Nephron (organoid): ENCODE measurements at regions not wholly inside any gene's neighbourhood (a gene's known extent, or its start where the extent isn't known, plus 50 kb on each side); places are given as distances from the start of the nearest gene placed in this dataset.

Source experiments
- H3K27ac Mint-ChIP-seq, 3 experiments: 2 replicates each; pipeline ENCODE4 v1.8.0; 2020; ENCODE audit warnings: mixed read lengths in 3 of 3, mild to moderate bottlenecking in 2 of 3, moderate library complexity in 1 of 3
- H3K27me3 Mint-ChIP-seq: 2 replicates; pipeline ENCODE4 v1.8.0; 2021; ENCODE audit warnings: low read depth, mild to moderate bottlenecking, moderate library complexity, mixed read lengths
- H3K36me3 Mint-ChIP-seq: 2 replicates; pipeline ENCODE4 v1.8.0; 2020; ENCODE audit warnings: low read depth, mixed read lengths
- H3K4me1 Mint-ChIP-seq: 2 replicates; pipeline ENCODE4 v1.8.0; 2020; ENCODE audit warnings: mixed read lengths
- H3K4me3 Mint-ChIP-seq, 3 experiments: 2 replicates each; pipeline ENCODE4 v1.8.0; 2020; ENCODE audit warnings: mild to moderate bottlenecking in 3 of 3, mixed read lengths in 3 of 3, moderate library complexity in 2 of 3
- H3K9me3 Mint-ChIP-seq: 2 replicates; pipeline ENCODE4 v1.8.0; 2020; ENCODE audit warnings: mixed read lengths
- TF ChIP-seq, protein P1 (sequence below), 3 experiments: fragments of 200-600 bp; sonication (generic); IDR thresholded peaks; one replicate each; pipeline ENCODE4 v1.5.0; 2021; ENCODE audit warnings: antibody characterized with exemption in 3 of 3; ENCODE audit not compliant: unreplicated experiment in 3 of 3

DNA sequence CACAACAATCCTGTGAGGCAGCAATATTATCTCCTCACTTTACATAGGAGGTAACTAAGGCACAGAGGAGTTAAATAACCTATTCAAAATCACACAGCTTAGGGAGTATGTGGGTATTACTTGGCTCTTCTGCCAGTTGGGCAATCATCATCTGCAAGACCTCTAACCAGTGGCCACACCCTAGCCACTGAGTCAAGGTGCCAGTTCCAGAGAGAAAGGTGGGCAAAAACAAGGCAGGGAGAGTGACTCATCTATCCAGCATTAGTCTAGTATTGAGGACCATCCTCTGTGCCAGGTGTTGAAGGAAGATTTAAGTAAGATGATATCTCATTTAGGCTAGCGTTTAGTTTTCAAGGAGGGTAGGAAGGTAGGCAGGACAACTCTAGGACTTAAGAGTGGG is 113.9 kb upstream of the EOLA2 start:
- peaks cover 3% of the 10 kb centered on the region for H3K27me3 Mint-ChIP-seq
- peaks cover 4% of the 10 kb centered on the region for H3K9me3 Mint-ChIP-seq
- TF ChIP-seq, protein P1, sequence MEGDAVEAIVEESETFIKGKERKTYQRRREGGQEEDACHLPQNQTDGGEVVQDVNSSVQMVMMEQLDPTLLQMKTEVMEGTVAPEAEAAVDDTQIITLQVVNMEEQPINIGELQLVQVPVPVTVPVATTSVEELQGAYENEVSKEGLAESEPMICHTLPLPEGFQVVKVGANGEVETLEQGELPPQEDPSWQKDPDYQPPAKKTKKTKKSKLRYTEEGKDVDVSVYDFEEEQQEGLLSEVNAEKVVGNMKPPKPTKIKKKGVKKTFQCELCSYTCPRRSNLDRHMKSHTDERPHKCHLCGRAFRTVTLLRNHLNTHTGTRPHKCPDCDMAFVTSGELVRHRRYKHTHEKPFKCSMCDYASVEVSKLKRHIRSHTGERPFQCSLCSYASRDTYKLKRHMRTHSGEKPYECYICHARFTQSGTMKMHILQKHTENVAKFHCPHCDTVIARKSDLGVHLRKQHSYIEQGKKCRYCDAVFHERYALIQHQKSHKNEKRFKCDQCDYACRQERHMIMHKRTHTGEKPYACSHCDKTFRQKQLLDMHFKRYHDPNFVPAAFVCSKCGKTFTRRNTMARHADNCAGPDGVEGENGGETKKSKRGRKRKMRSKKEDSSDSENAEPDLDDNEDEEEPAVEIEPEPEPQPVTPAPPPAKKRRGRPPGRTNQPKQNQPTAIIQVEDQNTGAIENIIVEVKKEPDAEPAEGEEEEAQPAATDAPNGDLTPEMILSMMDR (IDR thresholded peaks at IDR 0.05; ENCODE audit: unreplicated experiment in 3 of 3): no peak
- no peak overlapping the region for H3K4me3 Mint-ChIP-seq
- H3K36me3 Mint-ChIP-seq: no peaks in the 10 kb centered on the region
- H3K4me1 Mint-ChIP-seq: no peaks in the 10 kb centered on the region
- H3K27ac Mint-ChIP-seq: no peak overlapping the region

DNA sequence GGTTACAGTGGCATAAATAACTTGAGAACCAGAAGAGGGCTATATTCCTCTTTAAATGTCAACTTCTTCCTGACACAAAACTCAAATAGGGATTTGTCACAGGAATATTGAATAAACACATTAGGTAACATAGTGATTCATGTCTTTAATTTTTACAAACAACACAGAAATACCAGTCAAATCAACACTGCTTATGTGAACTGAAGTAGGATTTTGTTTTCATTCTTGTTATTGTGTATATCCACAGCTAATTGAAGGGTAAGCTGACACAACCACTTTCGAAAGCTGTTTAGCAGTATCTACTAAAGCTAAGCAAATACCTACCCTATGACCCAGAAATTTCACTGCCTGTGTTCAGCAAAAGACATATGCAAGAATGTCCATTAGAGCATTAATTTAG is 120.4 kb upstream of the EOLA2 start:
- Mint-ChIP-seq H3K27ac (no peak overlapping the region), H3K27me3 (peaks cover 2% of the 10 kb centered on the region), H3K9me3 (peaks cover 2% of the 10 kb centered on the region), H3K4me3 (no peak overlapping the region), H3K4me1 (no peaks in the 10 kb centered on the region), H3K36me3 (no peaks in the 10 kb centered on the region)
- TF ChIP-seq, protein P1 (IDR thresholded peaks at IDR 0.05; ENCODE audit: unreplicated experiment in 3 of 3): no peak

DNA sequence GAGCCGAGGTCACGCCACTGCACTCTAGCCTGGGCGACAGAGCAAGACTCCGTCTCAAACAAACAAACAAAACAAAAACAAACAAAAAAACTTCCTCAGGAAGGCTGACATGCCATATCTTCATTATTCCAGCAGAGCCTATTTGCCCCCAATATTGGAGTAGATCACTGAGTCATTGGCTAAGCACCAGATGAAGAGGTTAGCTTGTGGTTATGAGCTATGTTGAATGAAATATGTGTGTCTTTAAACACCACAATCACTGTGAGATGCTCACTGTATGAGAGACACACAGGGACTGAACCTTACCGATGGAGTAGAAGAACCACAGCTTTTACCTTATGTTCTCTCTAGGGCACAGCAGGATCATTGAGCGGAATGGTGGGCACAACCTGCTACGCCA is 122.1 kb upstream of the EOLA2 start:
- TF ChIP-seq, protein P1 (IDR thresholded peaks at IDR 0.05; ENCODE audit: unreplicated experiment in 3 of 3): no peak
- H3K27ac Mint-ChIP-seq: no peak overlapping the region
- no peak overlapping the region for H3K4me3 Mint-ChIP-seq
- H3K4me1 Mint-ChIP-seq: no peaks in the 10 kb centered on the region
- no peaks in the 10 kb centered on the region for H3K27me3 Mint-ChIP-seq
- H3K9me3 Mint-ChIP-seq: peaks cover 2% of the 10 kb centered on the region
- no peaks in the 10 kb centered on the region for H3K36me3 Mint-ChIP-seq

DNA sequence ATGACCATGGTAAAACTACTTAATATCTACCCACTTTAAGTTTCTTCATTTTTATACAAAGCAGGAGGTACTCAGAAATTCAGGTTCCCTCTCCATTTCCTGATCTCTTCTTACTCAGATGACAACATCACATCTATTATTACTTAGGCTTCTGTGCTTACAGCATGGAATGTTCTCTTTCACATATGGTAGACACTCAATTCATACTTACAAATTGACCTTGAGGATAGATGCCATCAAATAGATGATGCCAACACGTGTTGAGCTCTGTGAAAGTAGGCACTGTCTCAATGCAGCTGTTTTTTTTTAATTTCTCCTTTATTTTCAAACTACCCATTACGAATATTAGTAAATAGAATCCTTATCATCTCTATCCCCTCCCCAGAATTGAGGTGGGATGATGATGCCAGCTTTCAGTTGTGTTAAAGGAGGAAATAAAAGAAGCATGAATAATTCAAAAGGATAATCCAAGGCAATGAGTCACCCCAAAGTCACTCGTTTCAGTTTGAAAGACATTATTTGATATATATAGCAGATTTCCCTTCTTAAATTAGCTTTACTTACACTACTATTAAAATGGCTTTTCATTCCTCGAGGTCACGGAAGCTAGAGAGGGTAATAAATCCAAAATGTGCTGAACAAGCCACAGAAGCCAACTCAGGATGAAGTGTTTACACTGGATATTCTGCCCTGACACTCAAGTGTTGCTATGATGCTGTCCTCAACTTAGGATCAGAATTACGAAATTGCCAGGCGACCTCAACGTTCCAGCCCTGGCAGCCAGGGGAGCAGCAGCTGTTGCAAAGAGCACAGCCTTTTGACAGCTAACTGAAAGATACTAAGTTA is 124.2 kb upstream of the EOLA2 start:
- H3K4me1 Mint-ChIP-seq: no peaks in the 10 kb centered on the region

DNA sequence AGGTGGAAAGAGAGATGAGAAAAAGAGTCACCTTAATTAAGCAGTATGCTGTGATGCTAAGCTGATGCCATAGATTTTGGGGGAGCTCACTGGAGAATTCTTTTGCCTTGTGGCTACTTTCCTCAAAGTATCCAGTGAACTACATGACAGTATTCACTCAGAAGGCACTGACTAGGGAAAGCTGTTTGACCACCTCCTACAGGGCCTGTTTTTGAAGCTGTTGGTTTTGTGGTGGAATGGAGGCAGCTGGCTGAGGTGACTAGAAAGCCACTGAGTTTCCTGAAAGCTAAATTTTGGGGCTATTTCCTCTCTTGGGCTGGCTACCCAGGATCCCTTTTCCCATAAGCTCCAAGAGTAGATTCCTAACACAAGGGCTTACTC is 124.8 kb upstream of the EOLA2 start:
- Mint-ChIP-seq H3K27me3 (no peaks in the 10 kb centered on the region), H3K4me3 (no peak overlapping the region), H3K36me3 (no peaks in the 10 kb centered on the region), H3K4me1 (no peaks in the 10 kb centered on the region), H3K27ac (no peak overlapping the region), H3K9me3 (peaks cover 8% of the 10 kb centered on the region)
- TF ChIP-seq, protein P1 (IDR thresholded peaks at IDR 0.05; ENCODE audit: unreplicated experiment in 3 of 3): no peak

More for the DNA sequence above, 124.2 kb upstream of the EOLA2 start:
- H3K4me3 Mint-ChIP-seq: no peak overlapping the region
- peaks cover 8% of the 10 kb centered on the region for H3K9me3 Mint-ChIP-seq
- no peaks in the 10 kb centered on the region for H3K36me3 Mint-ChIP-seq
- H3K27me3 Mint-ChIP-seq: no peaks in the 10 kb centered on the region
- no peak overlapping the region for H3K27ac Mint-ChIP-seq
- TF ChIP-seq, protein P1 (IDR thresholded peaks at IDR 0.05; ENCODE audit: unreplicated experiment in 3 of 3): no peak

DNA sequence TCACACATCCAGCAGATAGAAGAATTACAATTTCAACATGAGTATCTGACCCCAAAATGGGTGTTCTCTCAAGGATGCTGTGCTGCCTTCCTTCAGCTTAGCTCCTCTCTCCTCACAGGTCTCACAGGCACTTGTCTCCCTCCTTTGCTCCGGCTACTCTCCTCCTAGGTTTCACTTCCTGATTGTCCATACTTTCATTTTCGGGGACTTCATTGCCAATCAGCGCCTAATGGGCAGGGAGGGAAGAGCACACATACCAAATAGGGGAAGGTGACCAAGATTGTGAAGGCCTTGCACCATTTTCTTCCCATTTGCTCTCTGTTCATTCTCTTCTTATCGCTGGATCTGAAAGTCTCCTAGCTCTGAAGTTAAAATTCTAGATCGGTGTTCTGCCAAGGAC is 125.4 kb upstream of the EOLA2 start:
- H3K36me3 Mint-ChIP-seq: no peaks in the 10 kb centered on the region
- H3K4me3 Mint-ChIP-seq: no peak overlapping the region
- H3K27me3 Mint-ChIP-seq: no peaks in the 10 kb centered on the region
- H3K9me3 Mint-ChIP-seq: peaks cover 8% of the 10 kb centered on the region
- H3K27ac Mint-ChIP-seq: no peak overlapping the region
- no peaks in the 10 kb centered on the region for H3K4me1 Mint-ChIP-seq
- TF ChIP-seq, protein P1 (IDR thresholded peaks at IDR 0.05; ENCODE audit: unreplicated experiment in 3 of 3): no peak
